Glutamatergic neuron (in vitro differentiated cells): ENCODE measurements at regions not wholly inside any gene's neighbourhood (a gene's known extent, or its start where the extent isn't known, plus 50 kb on each side); places are given as distances from the start of the nearest gene placed in this dataset.

Experiments used
- DNase-seq: peaks from one replicate; pipeline ENCODE4 v3.0.0; 2022
- H3K27ac Mint-ChIP-seq: one replicate; pipeline ENCODE4 v1.8.0; 2020; ENCODE audit warnings: mild to moderate bottlenecking, mixed read lengths, inconsistent platforms; ENCODE audit not compliant: unreplicated experiment
- H3K27me3 Mint-ChIP-seq: one replicate; pipeline ENCODE4 v1.8.0; 2020; ENCODE audit warnings: mild to moderate bottlenecking, moderate library complexity, mixed read lengths, inconsistent platforms; ENCODE audit not compliant: unreplicated experiment
- H3K36me3 Mint-ChIP-seq: one replicate; pipeline ENCODE4 v1.8.0; 2020; ENCODE audit warnings: mild to moderate bottlenecking, mixed read lengths, inconsistent platforms; ENCODE audit not compliant: unreplicated experiment
- H3K4me1 Mint-ChIP-seq: one replicate; pipeline ENCODE4 v1.8.0; 2020; ENCODE audit warnings: mild to moderate bottlenecking, low read depth, mixed read lengths, inconsistent platforms; ENCODE audit not compliant: unreplicated experiment
- H3K4me3 Mint-ChIP-seq: one replicate; pipeline ENCODE4 v1.8.0; 2020; ENCODE audit warnings: mild to moderate bottlenecking, mixed read lengths, inconsistent platforms; ENCODE audit not compliant: unreplicated experiment
- H3K9me3 Mint-ChIP-seq: one replicate; pipeline ENCODE4 v1.8.0; 2020; ENCODE audit warnings: mild to moderate bottlenecking, moderate library complexity, mixed read lengths, inconsistent platforms; ENCODE audit not compliant: unreplicated experiment
- TF ChIP-seq, protein P1 (sequence below): fragments of 200-600 bp; sonication (generic); IDR thresholded peaks from one replicate; pipeline ENCODE4 v1.5.0; 2021; ENCODE audit not compliant: partially characterized antibody, unreplicated experiment

DNA sequence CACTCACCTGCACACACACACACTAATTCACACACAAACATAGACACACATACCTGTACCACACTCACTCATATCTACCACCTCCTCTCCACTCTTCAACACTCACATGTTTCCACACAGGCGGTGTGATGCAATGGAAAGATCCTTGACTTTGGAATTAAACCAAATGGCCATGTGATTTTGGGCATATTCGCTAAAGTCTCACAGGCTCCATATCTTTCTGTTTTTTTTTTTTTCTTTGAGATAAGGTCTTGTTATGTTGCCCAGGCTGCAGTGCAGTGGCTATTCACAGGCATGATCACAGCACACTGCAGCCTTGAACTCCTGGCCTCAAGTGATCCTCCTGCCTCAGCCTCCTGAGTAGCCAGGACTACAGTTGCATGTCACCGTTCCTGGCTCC lies 91.1 kb upstream of the MEX3C start:
- Mint-ChIP-seq H3K36me3 (no peaks in the 10 kb centered on the region), H3K4me3 (no peak overlapping the region), H3K27me3 (no peaks in the 10 kb centered on the region), H3K4me1 (no peaks in the 10 kb centered on the region), H3K9me3 (no peaks in the 10 kb centered on the region), H3K27ac (no peak overlapping the region)
- DNase-seq, result no peak
- TF ChIP-seq, protein P1, sequence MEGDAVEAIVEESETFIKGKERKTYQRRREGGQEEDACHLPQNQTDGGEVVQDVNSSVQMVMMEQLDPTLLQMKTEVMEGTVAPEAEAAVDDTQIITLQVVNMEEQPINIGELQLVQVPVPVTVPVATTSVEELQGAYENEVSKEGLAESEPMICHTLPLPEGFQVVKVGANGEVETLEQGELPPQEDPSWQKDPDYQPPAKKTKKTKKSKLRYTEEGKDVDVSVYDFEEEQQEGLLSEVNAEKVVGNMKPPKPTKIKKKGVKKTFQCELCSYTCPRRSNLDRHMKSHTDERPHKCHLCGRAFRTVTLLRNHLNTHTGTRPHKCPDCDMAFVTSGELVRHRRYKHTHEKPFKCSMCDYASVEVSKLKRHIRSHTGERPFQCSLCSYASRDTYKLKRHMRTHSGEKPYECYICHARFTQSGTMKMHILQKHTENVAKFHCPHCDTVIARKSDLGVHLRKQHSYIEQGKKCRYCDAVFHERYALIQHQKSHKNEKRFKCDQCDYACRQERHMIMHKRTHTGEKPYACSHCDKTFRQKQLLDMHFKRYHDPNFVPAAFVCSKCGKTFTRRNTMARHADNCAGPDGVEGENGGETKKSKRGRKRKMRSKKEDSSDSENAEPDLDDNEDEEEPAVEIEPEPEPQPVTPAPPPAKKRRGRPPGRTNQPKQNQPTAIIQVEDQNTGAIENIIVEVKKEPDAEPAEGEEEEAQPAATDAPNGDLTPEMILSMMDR, result no peak

DNA sequence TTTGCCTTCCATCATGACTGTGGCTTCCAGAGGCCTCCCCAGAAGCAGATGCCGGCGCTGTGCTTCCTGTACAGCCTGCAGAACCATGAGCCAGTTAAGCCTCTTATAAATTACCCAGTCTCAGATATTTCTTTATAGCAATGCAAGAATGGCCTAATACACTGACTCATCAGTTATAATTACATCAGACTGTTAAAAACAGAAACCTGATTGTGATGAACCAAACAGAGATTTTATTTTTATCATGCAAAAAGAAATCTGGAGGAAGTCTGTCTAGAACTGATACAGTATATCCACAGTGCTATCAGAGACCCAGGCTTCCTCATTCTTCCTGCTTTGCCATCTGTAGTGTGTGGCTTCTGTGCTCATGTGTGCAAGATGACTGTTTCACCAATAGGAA lies 93.4 kb upstream of the MEX3C start:
- Mint-ChIP-seq H3K4me3 (no peak overlapping the region), H3K9me3 (no peaks in the 10 kb centered on the region), H3K4me1 (no peaks in the 10 kb centered on the region), H3K27me3 (no peaks in the 10 kb centered on the region), H3K27ac (no peak overlapping the region), H3K36me3 (no peaks in the 10 kb centered on the region)
- no peak for DNase-seq
- TF ChIP-seq, protein P1, result no peak

DNA sequence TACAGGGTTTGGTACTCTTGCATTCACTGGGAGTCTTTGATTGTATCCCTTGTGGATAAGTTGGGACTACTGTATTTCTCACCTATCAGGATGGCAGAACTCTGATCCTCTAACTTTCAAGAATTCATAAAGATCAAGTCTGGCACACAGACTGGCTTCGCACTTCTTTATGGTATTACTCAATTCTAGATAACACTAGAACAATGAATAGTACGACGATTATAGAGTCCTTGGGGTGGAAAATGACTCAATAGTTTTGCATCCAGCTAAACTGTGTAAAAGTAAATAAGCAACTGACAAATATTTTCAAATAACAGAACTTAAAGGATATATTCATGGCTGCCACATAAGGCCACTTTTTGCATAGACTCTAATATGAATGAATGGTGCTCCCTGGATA lies 103.4 kb upstream of the MEX3C start:
- Mint-ChIP-seq H3K27me3 (no peaks in the 10 kb centered on the region), H3K4me1 (no peaks in the 10 kb centered on the region), H3K27ac (no peak overlapping the region), H3K36me3 (no peaks in the 10 kb centered on the region), H3K4me3 (no peak overlapping the region), H3K9me3 (no peaks in the 10 kb centered on the region)
- TF ChIP-seq, protein P1, result no peak
- no peak for DNase-seq

DNA sequence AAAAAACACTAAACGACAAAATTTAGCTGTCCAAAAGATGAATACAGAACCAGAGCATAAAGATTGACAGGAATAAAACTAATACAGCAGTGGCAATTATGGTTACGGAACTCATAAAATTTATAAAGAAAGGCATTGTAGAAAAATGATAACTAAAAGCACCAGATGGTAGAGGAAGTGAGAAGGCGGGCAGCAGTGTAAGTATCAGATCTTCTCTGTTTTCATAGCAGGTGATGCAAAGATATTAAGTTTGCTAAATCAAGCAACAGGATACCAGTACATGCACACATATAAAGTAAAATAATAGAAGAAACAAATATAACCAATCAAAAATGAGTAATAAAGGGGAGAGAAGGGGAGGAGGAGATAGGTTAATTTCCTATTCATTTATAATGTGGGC lies 103.9 kb upstream of the MEX3C start:
- no peaks in the 10 kb centered on the region for H3K36me3 Mint-ChIP-seq
- no peak overlapping the region for H3K4me3 Mint-ChIP-seq
- H3K27me3 Mint-ChIP-seq, result no peaks in the 10 kb centered on the region
- H3K9me3 Mint-ChIP-seq, result no peaks in the 10 kb centered on the region
- TF ChIP-seq, protein P1, result no peak
- no peaks in the 10 kb centered on the region for H3K4me1 Mint-ChIP-seq
- H3K27ac Mint-ChIP-seq, result no peak overlapping the region
- DNase-seq, result no peak

DNA sequence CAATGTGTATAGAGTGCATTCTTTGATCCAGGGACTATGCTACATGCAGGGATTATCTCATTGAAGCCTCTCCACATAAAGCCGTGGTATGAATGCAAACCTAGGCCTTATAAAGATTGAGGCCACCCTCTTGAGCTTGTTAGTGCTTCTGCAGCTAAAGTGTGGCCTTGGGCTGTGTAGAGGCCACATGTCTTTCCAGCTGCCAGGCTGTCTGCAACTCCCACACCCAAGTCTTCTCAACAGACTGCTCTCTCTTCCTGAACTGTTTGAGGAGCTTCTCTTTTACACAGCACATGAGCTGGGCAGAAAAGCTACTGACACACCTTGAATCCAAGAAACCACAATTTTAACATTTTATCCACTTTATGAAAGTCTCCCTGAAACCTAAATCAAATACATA lies 119.2 kb upstream of the MEX3C start:
- no peak for DNase-seq
- Mint-ChIP-seq H3K4me3 (no peak overlapping the region), H3K9me3 (peaks cover 6% of the 10 kb centered on the region), H3K36me3 (peaks cover 4% of the 10 kb centered on the region), H3K4me1 (no peaks in the 10 kb centered on the region), H3K27me3 (no peaks in the 10 kb centered on the region), H3K27ac (no peak overlapping the region)
- TF ChIP-seq, protein P1, result no peak
